Neural cell (in vitro differentiated cells): ENCODE measurements at regions not wholly inside any gene's neighbourhood (a gene's known extent, or its start where the extent isn't known, plus 50 kb on each side); places are given as distances from the start of the nearest gene placed in this dataset.

ENCODE experiments used
- H2AFZ ChIP-seq: fragments of 200-600, 300-800 bp; sonication (generic), shearing (Covaris generic); 2 replicates; pipeline ENCODE4 v1.6.0; 2014; ENCODE audit warnings: low read depth, mild to moderate bottlenecking, antibody characterized with exemption, low read length, moderate library complexity
- H3F3A ChIP-seq: fragments of 200-600 bp; shearing (Covaris generic); 2 replicates; pipeline ENCODE4 v1.6.1; 2016; ENCODE audit warnings: mild to moderate bottlenecking, moderate library complexity, mixed read lengths, antibody characterized with exemption, low read length; ENCODE audit not compliant: insufficient read depth, poor library complexity, severe bottlenecking
- H3K27ac ChIP-seq: fragments of 200-600, 300-800 bp; sonication (generic), shearing (Covaris generic); 2 replicates; pipeline ENCODE4 v1.5.1; 2014; ENCODE audit warnings: mild to moderate bottlenecking, low read length, moderate library complexity
- H3K27me3 ChIP-seq: fragments of 300-800, 200-600 bp; sonication (generic), shearing (Covaris generic); 2 replicates; pipeline ENCODE4 v1.6.0; 2014; ENCODE audit warnings: mild to moderate bottlenecking, low read depth, low read length, moderate library complexity; ENCODE audit not compliant: insufficient read depth
- H3K36me3 ChIP-seq: fragments of 300-800, 200-600 bp; sonication (generic), shearing (Covaris generic); 2 replicates; pipeline ENCODE4 v1.5.1; 2014; ENCODE audit warnings: mild to moderate bottlenecking, antibody characterized with exemption, low read length, moderate library complexity; ENCODE audit not compliant: insufficient read depth
- H3K4me2 ChIP-seq: fragments of 300-800, 200-600 bp; sonication (generic), shearing (Covaris generic); 2 replicates; pipeline ENCODE4 v1.6.0; 2014; ENCODE audit warnings: mild to moderate bottlenecking, low read length
- H3K4me3 ChIP-seq: fragments of 300-800, 200-600 bp; sonication (generic), shearing (Covaris generic); 2 replicates; pipeline ENCODE4 v1.5.1; 2014; ENCODE audit warnings: mild to moderate bottlenecking, low read length, moderate library complexity
- H3K79me2 ChIP-seq: fragments of 200-600 bp; shearing (Covaris generic); replicated peaks from 2 replicates; pipeline ENCODE4 v1.6.0; 2014; ENCODE audit warnings: mild to moderate bottlenecking, low read length, moderate library complexity; ENCODE audit not compliant: insufficient read depth
- H3K9ac ChIP-seq: fragments of 300-800, 200-600 bp; sonication (generic), shearing (Covaris generic); 2 replicates; pipeline ENCODE4 v1.6.1; 2016; ENCODE audit warnings: mild to moderate bottlenecking, low read length, mixed read lengths
- H3K9me2 ChIP-seq: fragments of 200-600 bp; shearing (Covaris generic); 2 replicates; pipeline ENCODE4 v1.6.1; 2016; ENCODE audit warnings: mild to moderate bottlenecking, low read length, mixed read lengths; ENCODE audit not compliant: insufficient read depth
- H3K9me3 ChIP-seq: fragments of 200-600, 300-800 bp; sonication (generic), shearing (Covaris generic); 2 replicates; pipeline ENCODE4 v1.6.1; 2016; ENCODE audit warnings: mild to moderate bottlenecking, mixed run types, low read length, moderate library complexity, mixed read lengths
- H4K20me1 ChIP-seq: fragments of 200-600 bp; shearing (Covaris generic); 2 replicates; pipeline ENCODE4 v1.6.1; 2016; ENCODE audit warnings: mild to moderate bottlenecking, mixed run types; ENCODE audit not compliant: insufficient read depth
- CTCF ChIP-seq: fragments of 450-650 bp; IDR thresholded peaks from 2 replicates; pipeline ENCODE4 v1.5.1; 2014; ENCODE audit warnings: antibody characterized with exemption, mild to moderate bottlenecking, moderate library complexity; ENCODE audit not compliant: poor library complexity, severe bottlenecking
- EP300 ChIP-seq: fragments of 450-650 bp; conservative IDR thresholded peaks from 2 replicates; pipeline ENCODE4 v1.6.1; 2014; ENCODE audit warnings: antibody characterized with exemption, mild to moderate bottlenecking, moderate library complexity; ENCODE audit not compliant: poor library complexity, severe bottlenecking
- EZH2 ChIP-seq: fragments of 200-600, 300-800 bp; shearing (Covaris generic), sonication (generic); IDR thresholded peaks from 2 replicates; pipeline ENCODE4 v1.6.1; 2014; ENCODE audit warnings: antibody characterized with exemption, low read length, borderline replicate concordance, mild to moderate bottlenecking; ENCODE audit not compliant: insufficient read depth, poor library complexity, severe bottlenecking
- MXI1 ChIP-seq: fragments of 450-650 bp; conservative IDR thresholded peaks from 2 replicates; pipeline ENCODE4 v1.6.1; 2014; ENCODE audit warnings: antibody characterized with exemption, mild to moderate bottlenecking; ENCODE audit not compliant: poor library complexity, severe bottlenecking
- POLR2AphosphoS5 ChIP-seq: IDR thresholded peaks from 2 replicates; pipeline ENCODE4 v1.6.1; 2012
- RAD21 ChIP-seq: fragments of 450-650 bp; conservative IDR thresholded peaks from 2 replicates; pipeline ENCODE4 v1.6.1; 2014; ENCODE audit warnings: antibody characterized with exemption, mild to moderate bottlenecking, moderate library complexity
- REST ChIP-seq: IDR thresholded peaks from 2 replicates; pipeline ENCODE4 v1.6.1; 2012; ENCODE audit warnings: borderline replicate concordance
- SMC3 ChIP-seq: fragments of 450-650 bp; conservative IDR thresholded peaks from 2 replicates; pipeline ENCODE4 v1.6.1; 2014; ENCODE audit warnings: antibody characterized with exemption, mild to moderate bottlenecking, moderate library complexity; ENCODE audit not compliant: poor library complexity
- TAF1 ChIP-seq: IDR thresholded peaks from 2 replicates; pipeline ENCODE4 v1.6.1; 2012; ENCODE audit warnings: low read depth

GRCh38 chr16:49024016-49024415, 257.6 kb downstream of the CBLN1 start:
- no peaks in the 10 kb centered on the region for H3K79me2 ChIP-seq
- no peak overlapping the region for H3K27ac ChIP-seq
- H2AFZ ChIP-seq: no peak overlapping the region
- TF ChIP-seq POLR2AphosphoS5 (no peak), REST (no peak), RAD21 (no peak), TAF1 (no peak), MXI1 (no peak), CTCF (no peak), EP300 (no peak), SMC3 (no peak), EZH2 (no peak)
- no peaks in the 10 kb centered on the region for H3K36me3 ChIP-seq
- H3K9ac ChIP-seq: no peak overlapping the region
- no peaks in the 10 kb centered on the region for H4K20me1 ChIP-seq
- H3F3A ChIP-seq: no peaks in the 10 kb centered on the region
- no peak overlapping the region for H3K4me3 ChIP-seq
- H3K4me2 ChIP-seq: no peak overlapping the region
- no peaks in the 10 kb centered on the region for H3K27me3 ChIP-seq
- H3K9me2 ChIP-seq: no peaks in the 10 kb centered on the region
- no peaks in the 10 kb centered on the region for H3K9me3 ChIP-seq

GRCh38 chr16:49023050-49023449, 258.6 kb downstream of the CBLN1 start:
- H3K9me3 ChIP-seq: no peaks in the 10 kb centered on the region
- no peaks in the 10 kb centered on the region for H4K20me1 ChIP-seq
- H3K9ac ChIP-seq: no peak overlapping the region
- no peak for TF ChIP-seq RAD21
- no peak for TF ChIP-seq EZH2
- TF ChIP-seq TAF1: no peak
- TF ChIP-seq REST: no peak
- TF ChIP-seq EP300: no peak
- TF ChIP-seq MXI1: no peak
- TF ChIP-seq POLR2AphosphoS5: no peak
- TF ChIP-seq CTCF: no peak
- no peak for TF ChIP-seq SMC3
- no peaks in the 10 kb centered on the region for H3K27me3 ChIP-seq
- H3K36me3 ChIP-seq: no peaks in the 10 kb centered on the region
- H3K4me3 ChIP-seq: no peak overlapping the region
- no peak overlapping the region for H3K4me2 ChIP-seq
- H3F3A ChIP-seq: no peaks in the 10 kb centered on the region
- no peak overlapping the region for H3K27ac ChIP-seq
- no peak overlapping the region for H2AFZ ChIP-seq
- no peaks in the 10 kb centered on the region for H3K9me2 ChIP-seq
- H3K79me2 ChIP-seq: no peaks in the 10 kb centered on the region
